Hepatocyte (in vitro differentiated cells): ENCODE measurements at regions not wholly inside any gene's neighbourhood (a gene's known extent, or its start where the extent isn't known, plus 50 kb on each side); places are given as distances from the start of the nearest gene placed in this dataset.

Experiments used
- EZH2 ChIP-seq: fragments of 200-600 bp; sonication (generic); IDR thresholded peaks from 2 replicates; pipeline ENCODE4 v1.6.1; 2016; ENCODE audit warnings: antibody characterized with exemption, mild to moderate bottlenecking, borderline replicate concordance
- EZH2phosphoT487 ChIP-seq: fragments of 200-600 bp; sonication (generic); IDR thresholded peaks from one replicate; pipeline ENCODE4 v1.6.1; 2018; ENCODE audit warnings: antibody characterized with exemption, mild to moderate bottlenecking, low read depth, moderate library complexity; ENCODE audit not compliant: unreplicated experiment, severe bottlenecking
- TF ChIP-seq, protein P1 (sequence below): fragments of 200-600 bp; sonication (generic); IDR thresholded peaks from 2 replicates; pipeline ENCODE4 v1.5.1; 2016; ENCODE audit warnings: antibody characterized with exemption, mild to moderate bottlenecking; ENCODE audit not compliant: poor library complexity

DNA sequence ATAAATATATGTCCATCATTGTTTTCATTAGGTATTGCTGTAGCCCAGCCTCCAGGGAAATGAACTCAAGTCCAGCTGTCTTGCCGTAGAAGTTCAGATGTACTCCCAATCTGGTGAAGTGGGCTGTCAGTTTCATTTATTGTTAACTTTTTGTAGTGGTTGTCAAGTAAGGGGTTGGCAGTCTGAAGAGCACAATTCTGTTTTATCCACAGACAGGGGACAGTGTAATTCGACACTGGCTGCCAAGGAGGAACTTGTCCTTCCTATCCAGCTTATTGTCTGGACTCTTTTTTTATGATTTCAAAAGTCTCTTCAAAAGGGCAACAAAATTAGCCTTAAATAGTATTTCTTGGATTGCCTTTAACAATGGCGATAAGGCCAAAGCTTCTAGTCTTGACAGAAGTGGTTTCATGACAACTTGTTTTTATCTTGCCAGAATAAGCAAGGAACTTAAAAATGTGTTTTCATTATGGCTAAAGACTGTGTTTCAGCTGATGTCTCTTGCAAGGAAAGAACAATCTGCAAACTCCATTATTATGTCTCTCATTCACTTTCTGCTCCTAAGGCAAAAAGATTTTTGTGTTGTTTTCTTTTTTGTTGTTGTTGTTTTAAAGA lies 73.9 kb upstream of the TANC2 start:
- TF ChIP-seq, protein P1, sequence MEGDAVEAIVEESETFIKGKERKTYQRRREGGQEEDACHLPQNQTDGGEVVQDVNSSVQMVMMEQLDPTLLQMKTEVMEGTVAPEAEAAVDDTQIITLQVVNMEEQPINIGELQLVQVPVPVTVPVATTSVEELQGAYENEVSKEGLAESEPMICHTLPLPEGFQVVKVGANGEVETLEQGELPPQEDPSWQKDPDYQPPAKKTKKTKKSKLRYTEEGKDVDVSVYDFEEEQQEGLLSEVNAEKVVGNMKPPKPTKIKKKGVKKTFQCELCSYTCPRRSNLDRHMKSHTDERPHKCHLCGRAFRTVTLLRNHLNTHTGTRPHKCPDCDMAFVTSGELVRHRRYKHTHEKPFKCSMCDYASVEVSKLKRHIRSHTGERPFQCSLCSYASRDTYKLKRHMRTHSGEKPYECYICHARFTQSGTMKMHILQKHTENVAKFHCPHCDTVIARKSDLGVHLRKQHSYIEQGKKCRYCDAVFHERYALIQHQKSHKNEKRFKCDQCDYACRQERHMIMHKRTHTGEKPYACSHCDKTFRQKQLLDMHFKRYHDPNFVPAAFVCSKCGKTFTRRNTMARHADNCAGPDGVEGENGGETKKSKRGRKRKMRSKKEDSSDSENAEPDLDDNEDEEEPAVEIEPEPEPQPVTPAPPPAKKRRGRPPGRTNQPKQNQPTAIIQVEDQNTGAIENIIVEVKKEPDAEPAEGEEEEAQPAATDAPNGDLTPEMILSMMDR, result no peak
- no peak for TF ChIP-seq EZH2phosphoT487
- TF ChIP-seq EZH2, result no peak
